ENCODE measurements at regions not wholly inside any gene's neighbourhood (a gene's known extent, or its start where the extent isn't known, plus 50 kb on each side); places are given as distances from the start of the nearest gene placed in this dataset.

DNA sequence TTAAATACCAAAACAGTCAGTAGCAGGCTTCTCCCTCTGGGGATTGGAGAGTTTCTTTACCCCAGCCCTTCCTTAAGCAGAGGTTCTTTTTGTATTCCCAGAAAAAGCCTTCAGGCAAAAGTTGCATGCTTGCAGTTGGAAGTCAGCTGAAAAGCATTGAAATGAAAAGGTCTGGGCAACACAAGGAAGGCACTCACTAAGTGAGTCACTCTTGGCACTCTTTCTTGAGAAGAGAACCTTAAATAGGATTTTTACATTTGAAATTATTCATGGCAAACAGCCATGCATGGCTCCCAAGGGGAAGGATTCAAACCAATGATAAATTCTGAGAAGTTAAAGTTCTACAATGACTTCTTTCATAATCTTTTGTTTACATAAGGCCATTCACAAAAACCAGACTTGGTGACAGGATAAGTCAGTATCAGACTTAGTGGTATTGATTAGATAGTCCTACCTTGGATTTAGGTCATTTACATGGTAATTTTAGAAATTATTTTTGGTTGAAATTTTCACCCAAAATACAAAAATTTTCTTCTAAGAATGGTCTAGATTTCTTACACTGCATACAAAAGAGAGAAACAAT lies 2068.9 kb downstream of the PCDH7 start:
- DNase-seq: no peak

GRCh38 chr4:32790803-32791202 lies 2070.6 kb downstream of the PCDH7 start:
- DNase-seq: no peak

DNA sequence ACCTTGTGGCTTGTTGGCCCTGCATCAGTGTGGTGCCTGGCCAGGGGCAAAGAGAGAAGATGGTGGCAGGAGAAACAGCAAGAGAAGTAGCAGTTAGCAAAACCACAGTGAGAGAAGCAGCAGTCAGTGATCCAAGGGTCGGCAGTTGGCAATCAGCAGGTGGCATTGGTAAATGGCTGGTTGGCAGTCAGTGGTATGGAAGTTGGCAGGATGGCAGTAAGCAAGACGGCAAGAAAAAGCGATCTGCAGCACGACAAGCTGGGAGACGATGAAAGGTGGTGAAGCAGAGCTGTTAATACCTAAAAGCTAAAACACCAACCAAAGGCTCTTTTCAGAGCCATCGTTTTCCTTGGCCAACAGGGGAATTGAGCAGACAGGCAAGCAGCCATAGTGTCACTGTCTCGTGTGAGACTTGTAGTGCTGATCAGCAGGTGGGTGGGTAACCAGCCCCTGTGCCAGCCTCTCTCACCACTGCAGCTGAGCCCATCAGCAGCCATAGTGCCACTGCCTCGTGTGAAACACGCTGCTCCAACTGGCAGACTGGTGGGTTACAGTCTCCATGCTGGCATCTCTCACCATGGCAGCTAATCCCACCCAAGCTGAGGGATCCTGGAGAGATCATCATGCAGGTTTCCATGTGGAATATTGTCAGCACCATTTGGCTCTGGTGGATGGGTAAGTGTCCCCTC lies 2078.4 kb downstream of the PCDH7 start:
- no peak for DNase-seq

DNA sequence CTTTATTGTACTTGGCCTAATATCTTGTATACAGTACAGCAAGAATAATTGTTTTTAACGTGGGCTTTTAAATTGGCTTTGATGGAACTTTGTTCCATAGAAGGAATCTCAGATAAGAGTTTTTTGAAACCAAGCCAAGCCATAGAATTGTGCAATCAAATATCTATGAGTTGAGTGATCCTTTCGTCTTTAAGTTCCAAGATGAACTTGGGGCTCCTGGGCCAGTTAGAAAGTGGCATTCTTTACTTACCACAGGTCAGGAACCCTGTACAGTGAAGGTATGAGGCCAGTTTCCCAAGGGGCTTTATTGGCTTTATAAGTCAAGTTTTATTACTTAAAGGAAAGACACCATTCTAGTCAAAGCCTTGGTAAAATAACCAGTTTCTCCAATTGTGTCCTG lies 2104.2 kb downstream of the PCDH7 start:
- DNase-seq: no peak

DNA sequence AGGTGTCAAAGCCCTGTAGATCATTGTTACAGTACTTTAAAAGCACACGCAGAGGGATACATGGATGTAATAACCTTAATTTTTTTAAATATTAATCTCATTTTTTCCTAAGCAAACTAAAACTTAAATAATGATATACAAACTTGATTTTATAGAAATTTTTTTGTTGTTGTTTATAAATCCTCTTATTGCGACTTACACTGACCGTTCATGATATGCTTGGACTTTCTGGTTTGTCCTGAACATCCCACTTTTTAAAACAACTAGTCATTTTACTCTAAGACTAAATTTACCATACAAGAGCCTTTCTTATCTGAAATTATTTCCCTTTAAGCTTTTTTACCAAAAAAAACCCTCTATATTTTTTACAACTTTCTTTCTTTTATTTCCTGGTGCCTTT lies 2106.0 kb downstream of the PCDH7 start:
- no peak for DNase-seq

DNA sequence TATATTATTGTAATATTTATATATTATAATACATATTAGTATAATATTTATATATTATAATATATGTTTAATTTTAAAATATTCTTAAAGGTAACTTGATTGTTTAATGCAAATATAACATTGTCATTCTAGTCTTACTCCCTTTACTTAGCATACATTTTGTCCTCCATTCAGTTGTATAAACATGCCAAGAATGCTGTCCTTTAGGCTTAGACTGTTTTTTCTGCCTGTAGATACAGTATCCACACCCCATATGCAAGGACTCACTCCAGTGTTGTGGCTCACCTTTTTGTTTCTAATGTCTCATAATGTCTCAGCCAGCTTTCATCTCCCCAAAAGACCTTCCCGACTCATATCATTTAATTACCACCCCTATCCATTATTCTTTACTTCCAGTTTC lies 2110.0 kb downstream of the PCDH7 start:
- DNase-seq: no peak

GRCh38 chr4:32831104-32831503 lies 2110.9 kb downstream of the PCDH7 start:
- no peak for DNase-seq

GRCh38 chr4:32840461-32841189 lies 2120.5 kb downstream of the PCDH7 start:
- no peak for DNase-seq

DNA sequence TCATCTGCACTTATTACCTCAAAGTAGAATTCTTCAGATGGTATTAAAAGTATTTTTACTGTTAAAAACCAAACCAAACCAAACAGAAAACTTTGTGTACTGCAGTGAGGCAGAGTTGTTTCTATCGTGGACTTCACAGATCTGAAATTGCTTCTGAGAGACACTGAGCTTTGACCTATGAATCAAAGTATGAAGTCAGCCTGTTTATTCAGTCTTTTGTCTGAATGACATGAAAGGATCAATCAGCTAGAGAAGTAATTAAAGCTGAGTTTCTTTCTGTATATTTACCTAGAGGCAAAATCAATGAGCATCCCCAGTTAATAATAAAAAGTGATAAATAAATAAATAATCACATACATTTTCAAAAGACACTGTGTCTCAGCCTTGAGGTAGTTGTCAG lies 2121.0 kb downstream of the PCDH7 start:
- DNase-seq: no peak

DNA sequence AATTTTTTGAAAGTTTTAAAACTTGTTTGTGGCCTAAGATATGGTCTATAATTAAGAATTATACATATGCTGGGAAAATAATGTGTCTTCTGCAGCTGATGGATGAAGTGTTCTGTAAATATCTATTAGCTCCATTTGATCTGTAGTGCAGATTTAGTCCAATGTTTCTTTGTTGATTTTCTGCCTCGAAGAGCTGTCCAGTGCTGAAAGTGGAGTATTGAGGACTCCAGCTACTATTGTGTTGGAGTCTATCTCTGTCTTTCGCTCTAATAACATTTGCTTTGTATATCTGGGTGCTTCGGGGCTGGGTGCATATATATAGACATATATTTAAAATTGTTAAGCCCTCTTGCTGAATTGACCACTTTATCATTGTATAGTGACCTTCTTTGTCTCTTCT lies 2127.3 kb downstream of the PCDH7 start:
- no peak for DNase-seq

DNA sequence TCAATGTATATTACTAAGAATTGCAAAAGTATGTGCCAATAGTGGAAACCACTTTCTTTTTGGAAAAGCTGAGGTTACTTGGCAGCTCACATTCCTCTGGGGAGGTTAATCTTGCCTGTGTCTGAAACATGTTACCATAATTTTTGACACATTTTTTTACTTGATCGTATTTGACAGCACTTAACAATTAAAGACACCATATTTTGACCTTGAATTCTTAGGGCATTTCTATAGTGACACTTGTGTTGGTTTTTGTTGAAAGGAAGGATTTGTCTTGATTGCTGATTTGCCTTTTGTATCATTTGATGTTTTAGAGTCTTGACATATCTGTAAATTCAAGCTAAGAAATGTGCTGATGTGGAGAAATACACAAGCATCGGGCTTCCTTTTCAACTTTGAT lies 2135.5 kb downstream of the PCDH7 start:
- no peak for DNase-seq

GRCh38 chr4:32858361-32858760 lies 2138.2 kb downstream of the PCDH7 start:
- no peak for DNase-seq

DNA sequence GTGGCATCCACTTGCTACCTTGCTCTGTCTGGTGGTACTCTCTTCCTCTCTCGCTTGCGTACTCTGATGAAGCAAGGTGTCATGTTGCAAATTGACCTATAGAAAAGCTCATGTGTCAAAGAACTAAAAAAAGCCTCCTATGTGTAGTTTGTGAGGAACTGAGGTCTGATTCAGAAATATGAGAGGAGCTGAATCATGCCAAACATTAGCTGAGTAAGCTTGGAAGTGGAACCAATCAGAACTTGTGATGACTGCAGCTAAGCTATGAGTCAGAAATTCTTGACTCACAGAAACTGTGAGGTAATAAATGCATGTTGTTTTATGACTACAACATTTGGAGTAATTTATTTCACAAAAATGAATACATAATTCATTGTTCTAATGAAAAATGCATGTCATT lies 2138.8 kb downstream of the PCDH7 start:
- DNase-seq: no peak

- DNase-seq: no peak
Observed at GRCh38 chr4:32864713-32865351, 2144.7 kb downstream of the PCDH7 start.

DNA sequence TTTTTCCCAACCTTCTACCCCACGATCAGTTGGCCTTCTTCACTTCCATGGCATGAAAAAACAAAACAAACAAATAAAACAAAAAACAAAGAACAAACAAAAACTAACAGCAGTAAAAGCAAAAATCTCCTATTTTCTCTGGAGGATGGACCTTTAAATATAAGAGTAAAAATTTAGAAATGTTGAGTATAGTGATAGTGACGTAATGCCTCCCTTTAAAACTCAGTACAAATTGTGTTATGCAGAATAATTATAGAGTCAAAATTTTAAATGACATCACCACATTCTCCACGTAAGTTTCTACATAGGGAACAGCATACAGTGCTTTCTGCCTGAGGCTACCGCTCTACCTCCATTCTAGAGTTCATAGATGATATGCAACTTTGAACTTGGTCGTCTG lies 2156.4 kb downstream of the PCDH7 start:
- no peak for DNase-seq

- DNase-seq: no peak
Observed at GRCh38 chr4:32879913-32880312, 2159.7 kb downstream of the PCDH7 start.

- DNase-seq: no peak
Observed at GRCh38 chr4:32884198-32884597, 2164.0 kb downstream of the PCDH7 start.

- DNase-seq: no peak
Observed at GRCh38 chr4:32890398-32890797, 2170.2 kb downstream of the PCDH7 start.

DNA sequence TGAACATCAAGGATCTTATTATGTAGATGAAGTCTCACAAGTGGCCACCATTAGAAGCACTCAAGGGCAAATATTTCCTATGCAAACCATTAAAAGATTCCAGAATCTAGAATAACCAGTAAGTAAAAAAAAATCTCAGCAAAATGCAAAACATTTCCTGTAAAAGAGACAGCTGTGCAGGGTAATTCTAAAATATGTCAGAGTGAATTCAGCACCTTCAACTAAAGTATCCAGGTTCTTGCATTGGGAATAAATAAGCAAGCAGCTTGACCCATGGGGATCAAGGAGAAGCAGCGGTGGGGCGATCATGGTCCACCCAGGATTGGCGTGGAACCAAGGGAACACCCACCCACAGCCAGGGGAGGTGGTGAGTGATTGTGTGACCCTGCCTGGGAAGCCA lies 2188.9 kb downstream of the PCDH7 start:
- no peak for DNase-seq

DNA sequence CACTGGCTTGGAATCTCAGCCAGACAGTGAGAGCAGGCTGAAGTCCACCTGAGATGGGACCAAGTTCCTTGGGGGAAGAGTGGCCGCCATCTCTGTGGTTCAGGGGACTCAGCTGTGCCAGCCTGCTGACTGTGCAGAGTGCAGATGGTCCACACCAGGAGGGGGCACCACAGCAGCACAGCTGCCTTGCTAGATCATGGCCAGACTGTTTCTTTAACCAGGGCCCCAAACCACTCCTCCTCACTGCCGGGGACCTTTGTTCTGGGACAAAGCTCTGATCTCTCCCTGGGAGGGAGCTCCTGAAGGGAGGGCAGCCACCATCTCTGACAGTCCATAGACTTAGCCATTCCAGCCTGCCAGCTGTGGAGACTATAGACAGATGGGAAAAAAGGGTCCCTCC lies 2189.6 kb downstream of the PCDH7 start:
- DNase-seq: no peak

GRCh38 chr4:32917586-32917985 lies 2197.4 kb downstream of the PCDH7 start:
- no peak for DNase-seq

DNA sequence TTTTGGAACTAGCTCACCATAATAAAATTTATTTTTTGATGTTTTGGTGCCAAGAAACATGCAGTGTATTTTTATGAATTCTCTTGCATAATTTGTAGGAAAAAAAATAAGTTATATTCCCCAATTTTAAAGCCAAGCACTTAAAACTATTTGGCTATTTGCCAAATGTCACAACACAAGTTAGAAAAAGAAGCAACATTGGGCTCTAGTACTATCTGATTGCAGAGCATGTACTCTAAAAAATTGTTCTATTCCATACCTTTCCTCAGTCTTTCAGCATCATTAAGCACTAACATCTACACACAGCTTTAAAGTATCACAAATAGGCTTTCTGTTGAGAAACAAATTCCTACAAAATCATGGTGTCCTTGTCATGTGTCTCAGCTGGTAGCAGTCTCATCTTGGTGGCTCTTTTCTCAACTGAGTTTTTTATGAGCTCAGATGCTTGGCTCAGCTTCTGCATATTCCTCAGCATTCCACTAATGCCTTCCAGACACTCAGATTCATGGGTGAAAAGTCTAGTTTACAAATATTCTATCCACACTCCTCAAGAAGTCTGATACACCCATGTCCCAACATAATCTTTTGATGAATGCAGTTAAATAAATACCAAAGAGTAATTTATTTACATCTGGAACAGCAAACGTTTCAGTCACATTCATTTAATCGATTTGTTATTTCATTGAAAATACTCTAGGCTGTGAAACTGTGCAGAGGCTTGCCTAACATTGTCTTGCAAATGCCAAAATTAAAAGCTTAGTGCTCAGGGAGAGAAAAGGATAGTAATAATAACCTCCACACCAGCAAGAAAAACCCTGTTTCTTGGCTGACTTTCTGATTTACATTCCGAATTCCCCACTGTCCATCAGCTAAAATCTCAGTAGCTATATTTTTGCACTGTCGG lies 2209.9 kb downstream of the PCDH7 start:
- no peak for DNase-seq

DNA sequence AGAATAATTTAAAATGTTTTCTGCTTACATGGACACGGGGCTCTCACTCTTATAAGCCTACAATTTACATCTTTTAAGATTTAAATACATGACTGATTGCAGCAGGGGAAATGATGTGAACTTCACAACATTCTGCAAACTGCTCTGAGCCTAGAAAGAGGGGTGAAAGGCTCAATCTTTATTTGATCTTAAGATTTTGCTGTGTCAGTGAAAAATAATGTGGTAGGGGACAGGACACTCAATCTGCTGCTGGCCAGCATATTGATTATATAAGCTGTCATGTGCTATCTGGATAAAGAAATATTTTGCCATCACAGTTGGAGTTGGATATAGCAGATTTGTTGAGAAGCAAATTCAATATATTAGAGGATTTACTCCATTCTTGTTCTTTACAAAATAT lies 2210.5 kb downstream of the PCDH7 start:
- DNase-seq: no peak

Measured in NCI-H187 treated with DMSO at 0.1 percent for 48 hours (cell line).